ENCODE measurements at regions not wholly inside any gene's neighbourhood (a gene's known extent, or its start where the extent isn't known, plus 50 kb on each side); places are given as distances from the start of the nearest gene placed in this dataset.

- intact Hi-C loops (cut with micrococcal nuclease): no loop called here
- CTCF ChIA-PET: interaction anchor here (0.7 kb wide), 1 partner anchor 54 kb away, joined by 3 read pairs; no protein-coding TSS in a partner anchor
- H3K4me1 Mint-ChIP-seq (ENCODE audit: low read depth): no peaks in the 10 kb centered on the region
- no peak overlapping the region for H3K27ac Mint-ChIP-seq
- H3K36me3 Mint-ChIP-seq (ENCODE audit: low read depth): no peaks in the 10 kb centered on the region
- peaks cover 10% of the 10 kb centered on the region for H3K27me3 Mint-ChIP-seq (ENCODE audit: low read depth)
- H3K4me3 Mint-ChIP-seq: no peak overlapping the region
- no peak for DNase-seq
- peaks cover 12% of the 10 kb centered on the region for H3K9me3 Mint-ChIP-seq
Measured at GRCh38 chr22:48837341-48837935, 990.2 kb downstream of the BRD1 start.

GRCh38 chr22:48836673-48837340 lies 990.9 kb downstream of the BRD1 start:
- Mint-ChIP-seq H3K9me3 (peaks cover 12% of the 10 kb centered on the region), H3K4me1 (ENCODE audit: low read depth) (no peaks in the 10 kb centered on the region), H3K27me3 (ENCODE audit: low read depth) (peaks cover 10% of the 10 kb centered on the region), H3K36me3 (ENCODE audit: low read depth) (no peaks in the 10 kb centered on the region), H3K27ac (no peak overlapping the region), H3K4me3 (no peak overlapping the region)
- no peak for DNase-seq
- CTCF ChIA-PET: no interaction called here
- intact Hi-C loops (cut with micrococcal nuclease): no loop called here

- Mint-ChIP-seq H3K27ac (no peak overlapping the region), H3K4me3 (no peak overlapping the region), H3K27me3 (ENCODE audit: low read depth) (peaks cover 10% of the 10 kb centered on the region), H3K9me3 (peaks cover 12% of the 10 kb centered on the region), H3K36me3 (ENCODE audit: low read depth) (no peaks in the 10 kb centered on the region), H3K4me1 (ENCODE audit: low read depth) (no peaks in the 10 kb centered on the region)
- intact Hi-C loops (cut with micrococcal nuclease): no loop called here
- CTCF ChIA-PET: interaction anchor here (1.3 kb wide), 1 partner anchor 11 kb away, joined by 3 read pairs; no protein-coding TSS in a partner anchor
- no peak for DNase-seq
Measured at GRCh38 chr22:48835857-48836672, 991.6 kb downstream of the BRD1 start.

- no peak for DNase-seq
- Mint-ChIP-seq H3K27ac (no peak overlapping the region), H3K27me3 (ENCODE audit: low read depth) (peaks cover 10% of the 10 kb centered on the region), H3K4me1 (ENCODE audit: low read depth) (no peaks in the 10 kb centered on the region), H3K4me3 (no peak overlapping the region), H3K36me3 (ENCODE audit: low read depth) (no peaks in the 10 kb centered on the region), H3K9me3 (peaks cover 14% of the 10 kb centered on the region)
- CTCF ChIA-PET: interaction anchor here (1.3 kb wide), 1 partner anchor 11 kb away, joined by 3 read pairs; no protein-coding TSS in a partner anchor
- intact Hi-C loops (cut with micrococcal nuclease): no loop called here
Measured at GRCh38 chr22:48835364-48835763, 992.3 kb downstream of the BRD1 start.

GRCh38 chr22:48834404-48834803 lies 993.3 kb downstream of the BRD1 start:
- H3K36me3 Mint-ChIP-seq (ENCODE audit: low read depth): no peaks in the 10 kb centered on the region
- H3K27ac Mint-ChIP-seq: no peak overlapping the region
- intact Hi-C loops (cut with micrococcal nuclease): no loop called here
- CTCF ChIA-PET: interaction anchor here (1.3 kb wide), 1 partner anchor 10 kb away, joined by 3 read pairs; no protein-coding TSS in a partner anchor
- no peak overlapping the region for H3K4me3 Mint-ChIP-seq
- H3K9me3 Mint-ChIP-seq: peaks cover 14% of the 10 kb centered on the region
- H3K27me3 Mint-ChIP-seq (ENCODE audit: low read depth): peaks cover 11% of the 10 kb centered on the region
- no peak for DNase-seq
- no peaks in the 10 kb centered on the region for H3K4me1 Mint-ChIP-seq (ENCODE audit: low read depth)

- DNase-seq: peak; percentile 48
- H3K36me3 Mint-ChIP-seq (ENCODE audit: low read depth): no peaks in the 10 kb centered on the region
- H3K4me1 Mint-ChIP-seq (ENCODE audit: low read depth): no peaks in the 10 kb centered on the region
- H3K9me3 Mint-ChIP-seq: peaks cover 12% of the 10 kb centered on the region
- intact Hi-C loops (cut with micrococcal nuclease): no loop called here
- H3K27me3 Mint-ChIP-seq (ENCODE audit: low read depth): peaks cover 19% of the 10 kb centered on the region
- H3K4me3 Mint-ChIP-seq: no peak overlapping the region
- no peak overlapping the region for H3K27ac Mint-ChIP-seq
- CTCF ChIA-PET: no interaction called here
Measured at GRCh38 chr22:48832592-48832991, 995.1 kb downstream of the BRD1 start.

- Mint-ChIP-seq H3K4me3 (no peak overlapping the region), H3K4me1 (ENCODE audit: low read depth) (no peaks in the 10 kb centered on the region), H3K36me3 (ENCODE audit: low read depth) (no peaks in the 10 kb centered on the region), H3K27ac (no peak overlapping the region), H3K9me3 (peaks cover 4% of the 10 kb centered on the region), H3K27me3 (ENCODE audit: low read depth) (peaks cover 17% of the 10 kb centered on the region)
- CTCF ChIA-PET: no interaction called here
- intact Hi-C loops (cut with micrococcal nuclease): no loop called here
- no peak for DNase-seq
Measured at GRCh38 chr22:48829908-48830307, 997.8 kb downstream of the BRD1 start.

- H3K4me3 Mint-ChIP-seq: no peak overlapping the region
- H3K27me3 Mint-ChIP-seq (ENCODE audit: low read depth): peaks cover 16% of the 10 kb centered on the region
- DNase-seq: no peak
- no peak overlapping the region for H3K27ac Mint-ChIP-seq
- H3K4me1 Mint-ChIP-seq (ENCODE audit: low read depth): no peaks in the 10 kb centered on the region
- no peaks in the 10 kb centered on the region for H3K36me3 Mint-ChIP-seq (ENCODE audit: low read depth)
- CTCF ChIA-PET: no interaction called here
- H3K9me3 Mint-ChIP-seq: peaks cover 4% of the 10 kb centered on the region
- intact Hi-C loops (cut with micrococcal nuclease): no loop called here
Measured at GRCh38 chr22:48828688-48829087, 999.0 kb downstream of the BRD1 start.

GRCh38 chr22:48827904-48828555 lies 999.6 kb downstream of the BRD1 start:
- intact Hi-C loops (cut with micrococcal nuclease): no loop called here
- CTCF ChIA-PET: no interaction called here
- Mint-ChIP-seq H3K27ac (no peak overlapping the region), H3K4me3 (no peak overlapping the region), H3K36me3 (ENCODE audit: low read depth) (no peaks in the 10 kb centered on the region), H3K27me3 (ENCODE audit: low read depth) (peaks cover 10% of the 10 kb centered on the region), H3K4me1 (ENCODE audit: low read depth) (no peaks in the 10 kb centered on the region), H3K9me3 (peaks cover 4% of the 10 kb centered on the region)
- no peak for DNase-seq

- Mint-ChIP-seq H3K4me1 (ENCODE audit: low read depth) (no peaks in the 10 kb centered on the region), H3K4me3 (no peak overlapping the region)
- CTCF ChIA-PET: no interaction called here
Measured at GRCh38 chr22:48827268-48827846, 1000.3 kb downstream of the BRD1 start.

GRCh38 chr22:48826546-48826945 lies 1001.1 kb downstream of the BRD1 start:
- Mint-ChIP-seq H3K27ac (no peak overlapping the region), H3K4me3 (no peak overlapping the region), H3K36me3 (ENCODE audit: low read depth) (no peaks in the 10 kb centered on the region), H3K4me1 (ENCODE audit: low read depth) (no peaks in the 10 kb centered on the region), H3K27me3 (ENCODE audit: low read depth) (peaks cover 9% of the 10 kb centered on the region), H3K9me3 (peaks cover 2% of the 10 kb centered on the region)
- intact Hi-C loops (cut with micrococcal nuclease): no loop called here
- no peak for DNase-seq
- CTCF ChIA-PET: no interaction called here

More at GRCh38 chr22:48827268-48827846, 1000.3 kb downstream of the BRD1 start:
- no peaks in the 10 kb centered on the region for H3K36me3 Mint-ChIP-seq (ENCODE audit: low read depth)
- peaks cover 2% of the 10 kb centered on the region for H3K9me3 Mint-ChIP-seq
- H3K27me3 Mint-ChIP-seq (ENCODE audit: low read depth): peaks cover 9% of the 10 kb centered on the region
- H3K27ac Mint-ChIP-seq: no peak overlapping the region
- no peak for DNase-seq
- intact Hi-C loops (cut with micrococcal nuclease): no loop called here

All from activated naive CD4-positive, alpha-beta T cell treated with anti-CD3 and anti-CD28 coated beads for 36 hours (primary cell).